ENCODE measurements at regions not wholly inside any gene's neighbourhood (a gene's known extent, or its start where the extent isn't known, plus 50 kb on each side); places are given as distances from the start of the nearest gene placed in this dataset.
A peak's percentile ranks its signal among the peaks of the same experiment; 100 is the strongest.

DNA sequence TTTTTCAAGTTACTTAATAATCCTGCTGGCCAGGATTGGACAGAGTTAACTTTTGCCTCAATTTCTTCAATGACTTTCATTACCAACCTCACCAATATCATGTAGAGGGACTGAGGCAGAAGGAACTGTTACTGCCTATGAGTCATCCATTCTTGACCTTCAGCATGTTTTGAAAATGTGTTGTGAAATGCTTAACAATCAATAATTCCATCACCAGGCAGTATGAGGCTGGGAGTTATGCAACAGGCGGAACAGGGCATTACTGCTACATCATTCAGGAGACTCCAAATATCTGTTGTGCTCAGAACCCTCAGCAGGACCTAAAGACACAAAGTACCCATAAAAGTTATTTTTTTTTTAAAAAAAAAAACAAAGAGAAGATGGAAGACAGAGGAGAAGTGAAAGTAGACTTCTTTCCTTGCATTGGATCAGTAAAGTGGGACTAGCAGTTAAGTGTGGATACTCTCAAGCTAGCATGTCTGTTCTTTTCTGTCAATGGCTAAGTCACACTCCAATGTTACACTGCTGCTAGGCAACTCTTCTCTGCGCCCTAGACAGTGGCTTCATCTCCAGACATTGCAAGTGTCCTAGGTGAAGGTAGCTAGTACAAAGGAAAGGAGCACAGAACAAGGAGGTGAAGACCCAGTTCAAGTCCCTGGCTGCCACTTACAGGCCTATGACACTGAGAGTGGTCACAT, 184.9 kb upstream of the LPP start:
- TF ChIP-seq, protein P1, sequence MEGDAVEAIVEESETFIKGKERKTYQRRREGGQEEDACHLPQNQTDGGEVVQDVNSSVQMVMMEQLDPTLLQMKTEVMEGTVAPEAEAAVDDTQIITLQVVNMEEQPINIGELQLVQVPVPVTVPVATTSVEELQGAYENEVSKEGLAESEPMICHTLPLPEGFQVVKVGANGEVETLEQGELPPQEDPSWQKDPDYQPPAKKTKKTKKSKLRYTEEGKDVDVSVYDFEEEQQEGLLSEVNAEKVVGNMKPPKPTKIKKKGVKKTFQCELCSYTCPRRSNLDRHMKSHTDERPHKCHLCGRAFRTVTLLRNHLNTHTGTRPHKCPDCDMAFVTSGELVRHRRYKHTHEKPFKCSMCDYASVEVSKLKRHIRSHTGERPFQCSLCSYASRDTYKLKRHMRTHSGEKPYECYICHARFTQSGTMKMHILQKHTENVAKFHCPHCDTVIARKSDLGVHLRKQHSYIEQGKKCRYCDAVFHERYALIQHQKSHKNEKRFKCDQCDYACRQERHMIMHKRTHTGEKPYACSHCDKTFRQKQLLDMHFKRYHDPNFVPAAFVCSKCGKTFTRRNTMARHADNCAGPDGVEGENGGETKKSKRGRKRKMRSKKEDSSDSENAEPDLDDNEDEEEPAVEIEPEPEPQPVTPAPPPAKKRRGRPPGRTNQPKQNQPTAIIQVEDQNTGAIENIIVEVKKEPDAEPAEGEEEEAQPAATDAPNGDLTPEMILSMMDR (IDR thresholded peaks at IDR 0.05; ENCODE audit: extremely low read depth in 1 of 2, insufficient read depth in 1 of 2, low read depth in 1 of 2, low read length in 2 of 2): no peak
- TF ChIP-seq POLR2AphosphoS5 (IDR thresholded peaks at IDR 0.05; ENCODE audit: insufficient read depth, low read depth, low read length) (no peak), POLR2A (IDR thresholded peaks at IDR 0.05; ENCODE audit: low read depth, low read length) (no peak), EZH2 (IDR thresholded peaks at IDR 0.05; ENCODE audit: borderline replicate concordance, low read depth, low read length, severe bottlenecking) (no peak), MYC (IDR thresholded peaks at IDR 0.05; ENCODE audit: low read depth, low read length) (no peak), MAX (IDR thresholded peaks at IDR 0.05; ENCODE audit: insufficient read depth, insufficient read length) (no peak), FOS (IDR thresholded peaks at IDR 0.05; ENCODE audit: borderline replicate concordance, insufficient read depth, low read length) (peak; percentile 29), JUN (IDR thresholded peaks at IDR 0.05; ENCODE audit: borderline replicate concordance, insufficient read depth, insufficient read length, low read depth) (peak; percentile 39)
